AG04449 (cell line): ENCODE measurements at regions not wholly inside any gene's neighbourhood (a gene's known extent, or its start where the extent isn't known, plus 50 kb on each side); places are given as distances from the start of the nearest gene placed in this dataset.

Experiments
- CTCF ChIA-PET: fragments of 350-600 bp; formaldehyde crosslinking; extraction: SDS; loops from one replicate; lab custom pipeline; 2021; ENCODE audit warnings: antibody characterized with exemption; lab: Yijun Ruan, JAX
- POLR2A ChIA-PET: fragments of 400-600, 350-600 bp; formaldehyde crosslinking; extraction: SDS; loops from one replicate; lab custom pipeline; 2020; ENCODE audit warnings: antibody characterized with exemption, inconsistent platforms; lab: Yijun Ruan, JAX
- DNase-seq: peaks from one replicate; pipeline ENCODE4 v3.0.0-alpha.2; 2010; ENCODE audit warnings: low read depth, low spot score
- H3K4me3 ChIP-seq: 2 replicates; pipeline ENCODE4 v1.5.1; 2011; ENCODE audit warnings: low read depth, mild to moderate bottlenecking, control low read depth, low read length
- CTCF ChIP-seq: IDR thresholded peaks from one replicate; pipeline ENCODE4 v1.5.1; 2011; ENCODE audit warnings: mild to moderate bottlenecking, moderate library complexity, low read length, control low read depth, inconsistent platforms; ENCODE audit not compliant: insufficient read depth; ENCODE audit errors: missing control alignments

DNA sequence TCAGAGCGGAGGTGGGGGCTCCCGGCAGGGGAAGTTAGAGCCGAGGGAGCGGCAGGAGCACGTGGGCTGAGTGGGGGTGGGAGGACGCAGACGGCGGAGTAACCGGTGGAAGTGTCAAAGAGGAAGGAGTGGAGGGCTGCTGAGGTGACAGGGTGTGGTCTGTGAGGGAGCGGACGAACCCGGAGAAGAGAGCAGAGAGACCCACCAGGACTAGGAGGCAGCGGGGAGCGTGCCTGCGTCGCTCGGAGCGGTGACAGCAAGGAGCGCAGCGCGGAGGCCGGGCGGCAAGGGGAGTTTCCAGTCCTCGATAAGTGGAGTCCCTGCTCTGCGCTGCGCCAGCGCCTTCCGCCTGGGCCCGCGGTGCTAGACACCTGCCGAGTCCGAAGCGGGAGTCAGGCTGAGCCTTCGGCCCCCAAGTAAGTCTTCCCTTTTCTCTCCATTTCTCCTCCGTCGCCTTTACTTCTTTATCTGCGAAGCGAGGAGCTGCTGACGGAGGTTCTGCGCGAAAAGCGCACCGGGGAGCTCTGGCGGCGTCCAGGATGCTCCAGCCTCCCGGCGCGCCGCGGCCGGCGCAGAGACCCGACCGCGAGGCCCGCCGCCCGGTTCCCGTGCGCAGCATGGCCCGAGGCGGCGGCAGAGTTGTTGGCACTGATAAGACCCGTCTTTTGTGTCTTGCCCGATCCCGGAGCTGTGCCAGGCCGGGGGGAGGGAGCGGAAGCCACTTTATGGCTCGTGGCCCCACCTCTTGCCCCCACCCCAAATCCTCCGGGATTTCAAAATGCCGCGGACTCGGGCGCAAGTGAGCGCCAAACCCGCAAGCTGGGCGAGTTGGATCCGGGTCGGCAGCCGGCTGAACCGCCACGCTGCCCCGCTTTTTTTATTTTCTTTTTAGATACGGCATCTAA, 533.0 kb upstream of the SEMA6D start:
- DNase-seq, result no peak
- POLR2A ChIA-PET, result no interaction called here
- TF ChIP-seq CTCF, result no peak
- peak overlapping the region; percentile 45 for H3K4me3 ChIP-seq
- CTCF ChIA-PET, result interaction anchor here (2.2 kb wide), 1 partner anchor 10 kb away, joined by 16 read pairs; no protein-coding TSS in a partner anchor

GRCh38 chr15:47184908-47185801, 532.1 kb upstream of the SEMA6D start:
- ChIA-PET POLR2A (no interaction called here), CTCF (interaction anchor here (2.2 kb wide), 1 partner anchor 9 kb away, joined by 16 read pairs; no protein-coding TSS in a partner anchor)
- no peak for TF ChIP-seq CTCF
- H3K4me3 ChIP-seq, result peak overlapping the region; percentile 45
- DNase-seq, result no peak

DNA sequence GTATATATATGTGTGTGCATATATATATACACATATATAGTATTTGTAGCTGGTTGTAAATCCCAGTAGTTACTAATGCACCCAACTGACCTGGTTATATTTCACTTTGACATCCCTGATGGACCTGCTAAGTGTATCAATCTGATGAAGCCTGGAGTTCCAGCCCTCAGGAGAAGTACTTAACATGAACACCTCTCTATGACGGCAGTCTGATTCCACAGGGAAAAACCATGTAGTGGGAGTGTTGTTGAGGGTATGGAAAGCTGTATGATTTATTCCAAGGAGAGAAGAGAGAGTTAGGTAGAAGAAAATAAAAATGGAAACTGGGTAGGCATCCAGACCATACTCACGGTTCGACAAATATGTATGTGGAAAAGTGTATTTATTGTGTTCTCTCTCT, 531.2 kb upstream of the SEMA6D start:
- H3K4me3 ChIP-seq, result no peak overlapping the region
- ChIA-PET POLR2A (interaction anchor here (1.5 kb wide), 1 partner anchor 10 kb away, joined by 3 read pairs; no protein-coding TSS in a partner anchor), CTCF (interaction anchor here (1.0 to 2.2 kb wide), 2 partner anchors 8 to 801 kb away, joined by 3 to 16 read pairs; no protein-coding TSS in a partner anchor)
- DNase-seq, result no peak
- no peak for TF ChIP-seq CTCF

GRCh38 chr15:47188758-47189507, 528.4 kb upstream of the SEMA6D start:
- DNase-seq, result no peak
- ChIA-PET POLR2A (no interaction called here), CTCF (interaction anchor here (1.2 to 2.5 kb wide), 3 partner anchors 8 to 1098 kb away, joined by 5 to 9 read pairs (median 8); no protein-coding TSS in a partner anchor)
- no peak for TF ChIP-seq CTCF
- H3K4me3 ChIP-seq, result no peak overlapping the region

GRCh38 chr15:47194718-47195117, 522.6 kb upstream of the SEMA6D start:
- no peak overlapping the region for H3K4me3 ChIP-seq
- DNase-seq, result no peak
- ChIA-PET POLR2A (no interaction called here), CTCF (interaction anchor here (0.8 to 6.0 kb wide), 18 partner anchors 9 to 1091 kb away, joined by 3 to 129 read pairs (median 4); partner anchors contain the start of gene SEMA6D)
- TF ChIP-seq CTCF, result peak; percentile 21
